ENCODE measurements at regions not wholly inside any gene's neighbourhood (a gene's known extent, or its start where the extent isn't known, plus 50 kb on each side); places are given as distances from the start of the nearest gene placed in this dataset.

GRCh38 chr1:10957133-10957532, 55.3 kb upstream of the TARDBP start:
- TF ChIP-seq CTCF (IDR thresholded peaks at IDR 0.05; ENCODE audit: poor library complexity), result no peak
- no peak for TF ChIP-seq EZH2 (IDR thresholded peaks at IDR 0.05; ENCODE audit: borderline replicate concordance)
